Neural progenitor cell (in vitro differentiated cells): ENCODE measurements at regions not wholly inside any gene's neighbourhood (a gene's known extent, or its start where the extent isn't known, plus 50 kb on each side); places are given as distances from the start of the nearest gene placed in this dataset.
"Not testable (repeated sequence)": the region's sequence is repeated elsewhere in the genome, so short reads cannot be mapped to it uniquely, and the experiment has no call there.

Experiments
- DNase-seq: peaks from one replicate; pipeline ENCODE4 v3.0.0-alpha.2; 2016; ENCODE audit warnings: low spot score
- H2AFZ ChIP-seq: fragments of 200-600 bp; sonication (generic); replicated peaks from 2 replicates; pipeline ENCODE4 v1.6.1; 2016; ENCODE audit warnings: antibody characterized with exemption
- H3F3A ChIP-seq: fragments of 200-600 bp; sonication (generic); 2 replicates; pipeline ENCODE4 v1.6.1; 2016; ENCODE audit warnings: antibody characterized with exemption, low read depth
- H3K27ac ChIP-seq: fragments of 200-600 bp; sonication (generic); 2 replicates; pipeline ENCODE4 v1.5.1; 2016; ENCODE audit warnings: mild to moderate bottlenecking
- H3K27me3 ChIP-seq: fragments of 200-600 bp; sonication (generic); 2 replicates; pipeline ENCODE4 v1.6.1; 2016; ENCODE audit warnings: mild to moderate bottlenecking, moderate library complexity
- H3K36me3 ChIP-seq: fragments of 200-600 bp; sonication (generic); 2 replicates; pipeline ENCODE4 v1.5.1; 2016
- H3K4me1 ChIP-seq: fragments of 200-600 bp; sonication (generic); 2 replicates; pipeline ENCODE4 v1.6.1; 2016; ENCODE audit warnings: mixed run types
- H3K4me2 ChIP-seq: fragments of 200-600 bp; sonication (generic); 2 replicates; pipeline ENCODE4 v1.6.1; 2016
- H3K4me3 ChIP-seq: fragments of 200-600 bp; sonication (generic); 2 replicates; pipeline ENCODE4 v1.5.1; 2016
- H3K79me2 ChIP-seq: fragments of 200-600 bp; sonication (generic); 2 replicates; pipeline ENCODE4 v1.6.1; 2016; ENCODE audit warnings: low read depth
- H3K9ac ChIP-seq: fragments of 200-600 bp; sonication (generic); 2 replicates; pipeline ENCODE4 v1.6.1; 2016
- H3K9me3 ChIP-seq: fragments of 200-600 bp; sonication (generic); 2 replicates; pipeline ENCODE4 v1.5.1; 2016; ENCODE audit warnings: low read depth
- H4K20me1 ChIP-seq: fragments of 200-600 bp; sonication (generic); 2 replicates; pipeline ENCODE4 v1.6.1; 2016; ENCODE audit warnings: low read depth
- H3K27ac Mint-ChIP-seq: 3 replicates; pipeline ENCODE4 v1.8.0; 2021; ENCODE audit warnings: mixed read lengths
- H3K27me3 Mint-ChIP-seq: 2 replicates; pipeline ENCODE4 v1.8.0; 2022; ENCODE audit warnings: low read depth, mild to moderate bottlenecking, inconsistent platforms, moderate library complexity, mixed read lengths; ENCODE audit not compliant: insufficient read depth
- H3K36me3 Mint-ChIP-seq: 3 replicates; pipeline ENCODE4 v1.8.0; 2021; ENCODE audit warnings: mixed read lengths
- H3K4me1 Mint-ChIP-seq: 3 replicates; pipeline ENCODE4 v1.8.0; 2021; ENCODE audit warnings: mixed read lengths
- H3K4me3 Mint-ChIP-seq: 3 replicates; pipeline ENCODE4 v1.8.0; 2021; ENCODE audit warnings: mild to moderate bottlenecking, moderate library complexity, mixed read lengths
- H3K9me3 Mint-ChIP-seq: 3 replicates; pipeline ENCODE4 v1.8.0; 2020; ENCODE audit warnings: mixed read lengths
- CTCF ChIP-seq: fragments of 200-600 bp; sonication (generic); IDR thresholded peaks from 2 replicates; pipeline ENCODE4 v1.5.1; 2017; ENCODE audit warnings: antibody characterized with exemption, mild to moderate bottlenecking
- EZH2 ChIP-seq: fragments of 200-600 bp; sonication (generic); IDR thresholded peaks from 2 replicates; pipeline ENCODE4 v1.6.1; 2017; ENCODE audit warnings: antibody characterized with exemption, mild to moderate bottlenecking, moderate library complexity
- EZH2phosphoT487 ChIP-seq: fragments of 200-600 bp; sonication (generic); IDR thresholded peaks from 2 replicates; pipeline ENCODE4 v1.6.1; 2017; ENCODE audit warnings: antibody characterized with exemption

- H3K36me3 ChIP-seq: no peaks in the 10 kb centered on the region
- H3K4me1 ChIP-seq: no peaks in the 10 kb centered on the region
- H3K4me1 Mint-ChIP-seq: no peaks in the 10 kb centered on the region
- no peak overlapping the region for H3K4me3 Mint-ChIP-seq
- no peak overlapping the region for H2AFZ ChIP-seq
- peaks cover 8% of the 10 kb centered on the region for H3K9me3 Mint-ChIP-seq
- no peaks in the 10 kb centered on the region for H3F3A ChIP-seq
- no peaks in the 10 kb centered on the region for H3K79me2 ChIP-seq
- no peak overlapping the region for H3K4me3 ChIP-seq
- no peaks in the 10 kb centered on the region for H3K27me3 ChIP-seq
- H3K9me3 ChIP-seq: peaks cover 5% of the 10 kb centered on the region
- no peaks in the 10 kb centered on the region for H3K36me3 Mint-ChIP-seq
- H3K9ac ChIP-seq: no peak overlapping the region
- no peak overlapping the region for H3K4me2 ChIP-seq
- no peak for DNase-seq
- H3K27ac Mint-ChIP-seq: no peak overlapping the region
- H3K27me3 Mint-ChIP-seq: no peaks in the 10 kb centered on the region
- TF ChIP-seq EZH2 (no peak), CTCF (no peak), EZH2phosphoT487 (no peak)
- H4K20me1 ChIP-seq: no peaks in the 10 kb centered on the region
- no peak overlapping the region for H3K27ac ChIP-seq
Measured at GRCh38 chrX:40868868-40869267, 133.5 kb upstream of the MED14 start.

- not testable (repeated sequence) for H3K79me2 ChIP-seq, H3K36me3 ChIP-seq, H3K4me1 Mint-ChIP-seq, DNase-seq, H3K4me2 ChIP-seq, H3K4me3 ChIP-seq, H3K4me3 Mint-ChIP-seq, H3K9ac ChIP-seq, H3K9me3 ChIP-seq, H4K20me1 ChIP-seq, H3K4me1 ChIP-seq, H3K27me3 ChIP-seq, H3K27ac Mint-ChIP-seq, H3K27ac ChIP-seq, H3K36me3 Mint-ChIP-seq, H3F3A ChIP-seq, H3K27me3 Mint-ChIP-seq, H3K9me3 Mint-ChIP-seq, H2AFZ ChIP-seq
Measured at GRCh38 chrX:40870982-40871381, 135.6 kb upstream of the MED14 start.

- Histone ChIP-seq H3K79me2 (no peaks in the 10 kb centered on the region), H3K4me2 (no peak overlapping the region), H4K20me1 (no peaks in the 10 kb centered on the region), H3K4me1 (no peaks in the 10 kb centered on the region), H3K9me3 (peaks cover 5% of the 10 kb centered on the region), H3K4me3 (no peak overlapping the region), H3F3A (no peaks in the 10 kb centered on the region), H2AFZ (no peak overlapping the region), H3K36me3 (no peaks in the 10 kb centered on the region), H3K27me3 (no peaks in the 10 kb centered on the region), H3K9ac (no peak overlapping the region), H3K27ac (no peak overlapping the region)
- Mint-ChIP-seq H3K36me3 (no peaks in the 10 kb centered on the region), H3K27me3 (no peaks in the 10 kb centered on the region), H3K4me3 (no peak overlapping the region), H3K4me1 (no peaks in the 10 kb centered on the region), H3K27ac (no peak overlapping the region), H3K9me3 (peaks cover 2% of the 10 kb centered on the region)
- TF ChIP-seq EZH2phosphoT487: no peak
- no peak for DNase-seq
Measured at GRCh38 chrX:40871385-40872082, 136.2 kb upstream of the MED14 start.

GRCh38 chrX:40872351-40872750 lies 137.0 kb upstream of the MED14 start:
- H3K27me3 Mint-ChIP-seq: no peaks in the 10 kb centered on the region
- H3K27ac ChIP-seq: no peak overlapping the region
- no peak for DNase-seq
- no peaks in the 10 kb centered on the region for H3K4me1 Mint-ChIP-seq
- no peak overlapping the region for H3K27ac Mint-ChIP-seq
- H3K9me3 ChIP-seq: peaks cover 5% of the 10 kb centered on the region
- H3K4me1 ChIP-seq: no peaks in the 10 kb centered on the region
- H3F3A ChIP-seq: no peaks in the 10 kb centered on the region
- H3K9me3 Mint-ChIP-seq: peaks cover 2% of the 10 kb centered on the region
- no peak overlapping the region for H2AFZ ChIP-seq
- H3K4me3 ChIP-seq: no peak overlapping the region
- H3K36me3 ChIP-seq: no peaks in the 10 kb centered on the region
- no peak overlapping the region for H3K4me2 ChIP-seq
- no peaks in the 10 kb centered on the region for H3K79me2 ChIP-seq
- TF ChIP-seq CTCF: no peak
- no peak for TF ChIP-seq EZH2
- no peak for TF ChIP-seq EZH2phosphoT487
- no peaks in the 10 kb centered on the region for H4K20me1 ChIP-seq
- H3K27me3 ChIP-seq: no peaks in the 10 kb centered on the region
- no peak overlapping the region for H3K9ac ChIP-seq
- no peaks in the 10 kb centered on the region for H3K36me3 Mint-ChIP-seq
- no peak overlapping the region for H3K4me3 Mint-ChIP-seq
